Esophagus muscularis mucosa (tissue), 4 donors: ENCODE measurements at regions not wholly inside any gene's neighbourhood (a gene's known extent, or its start where the extent isn't known, plus 50 kb on each side); places are given as distances from the start of the nearest gene placed in this dataset.

ENCODE experiments used
- EP300 ChIP-seq: sonication (generic); formaldehyde crosslinking; IDR thresholded peaks from one replicate; pipeline ENCODE4 v1.6.1; 2017; ENCODE audit warnings: antibody characterized with exemption
- POLR2A ChIP-seq: fragments of 450-650 bp; IDR thresholded peaks from one replicate; pipeline ENCODE4 v1.6.1; 2017; ENCODE audit warnings: antibody characterized with exemption, moderate library complexity, mild to moderate bottlenecking, low read depth
- POLR2AphosphoS5 ChIP-seq, 2 donors: sonication (generic); formaldehyde crosslinking; IDR thresholded peaks; one replicate each; pipeline ENCODE4 v1.6.1; 2017; ENCODE audit warnings: antibody characterized with exemption in 2 of 2
- TF ChIP-seq, protein P1 (sequence below), 3 experiments: fragments of 200-600 bp in 2 of 3; fragments of 450-650 bp in 1 of 3; sonication (generic) in 2 of 3; IDR thresholded peaks; one replicate each; pipeline ENCODE4 v1.5.1; 2017 to 2019; ENCODE audit warnings: antibody characterized with exemption in 3 of 3, mild to moderate bottlenecking in 2 of 3, moderate library complexity in 1 of 3

DNA sequence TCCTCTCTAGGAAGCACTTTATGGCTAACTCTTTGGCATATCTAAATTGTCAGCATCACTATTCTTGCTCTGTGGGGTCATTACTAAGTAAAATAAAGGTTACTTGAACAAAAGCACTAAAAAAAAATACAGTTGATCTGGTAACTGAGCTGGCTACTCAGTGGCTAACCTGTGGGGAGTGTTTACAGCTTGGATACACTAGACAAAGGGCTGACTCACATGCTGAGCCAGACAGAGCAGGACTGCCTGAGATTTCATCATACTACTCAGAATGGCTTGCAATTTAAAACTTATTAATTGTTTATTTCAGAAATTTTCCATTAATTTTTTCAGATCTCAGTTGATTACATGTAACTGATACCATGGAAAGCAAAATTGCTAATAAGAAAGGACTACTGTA lies 1690.4 kb upstream of the SLC39A10 start:
- TF ChIP-seq, protein P1, sequence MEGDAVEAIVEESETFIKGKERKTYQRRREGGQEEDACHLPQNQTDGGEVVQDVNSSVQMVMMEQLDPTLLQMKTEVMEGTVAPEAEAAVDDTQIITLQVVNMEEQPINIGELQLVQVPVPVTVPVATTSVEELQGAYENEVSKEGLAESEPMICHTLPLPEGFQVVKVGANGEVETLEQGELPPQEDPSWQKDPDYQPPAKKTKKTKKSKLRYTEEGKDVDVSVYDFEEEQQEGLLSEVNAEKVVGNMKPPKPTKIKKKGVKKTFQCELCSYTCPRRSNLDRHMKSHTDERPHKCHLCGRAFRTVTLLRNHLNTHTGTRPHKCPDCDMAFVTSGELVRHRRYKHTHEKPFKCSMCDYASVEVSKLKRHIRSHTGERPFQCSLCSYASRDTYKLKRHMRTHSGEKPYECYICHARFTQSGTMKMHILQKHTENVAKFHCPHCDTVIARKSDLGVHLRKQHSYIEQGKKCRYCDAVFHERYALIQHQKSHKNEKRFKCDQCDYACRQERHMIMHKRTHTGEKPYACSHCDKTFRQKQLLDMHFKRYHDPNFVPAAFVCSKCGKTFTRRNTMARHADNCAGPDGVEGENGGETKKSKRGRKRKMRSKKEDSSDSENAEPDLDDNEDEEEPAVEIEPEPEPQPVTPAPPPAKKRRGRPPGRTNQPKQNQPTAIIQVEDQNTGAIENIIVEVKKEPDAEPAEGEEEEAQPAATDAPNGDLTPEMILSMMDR (IDR thresholded peaks at IDR 0.05) = no peak
- TF ChIP-seq POLR2AphosphoS5 (IDR thresholded peaks at IDR 0.05) (no peak), POLR2A (no peak), EP300 (no peak)
